H1 (cell line): ENCODE measurements at regions not wholly inside any gene's neighbourhood (a gene's known extent, or its start where the extent isn't known, plus 50 kb on each side); places are given as distances from the start of the nearest gene placed in this dataset.

Source experiments
- CTCF ChIA-PET: fragments of 300-600 bp; sonication (Branson Sonifier 250); formaldehyde crosslinking; loops from one replicate; lab custom pipeline; 2021; ENCODE audit not compliant: partially characterized antibody; lab: Charles Lee
- POLR2A ChIA-PET: fragments of 300-600 bp; sonication (Branson Sonifier 250); formaldehyde crosslinking; loops from one replicate; lab custom pipeline; 2021; ENCODE audit warnings: inconsistent platforms; ENCODE audit not compliant: partially characterized antibody; lab: Charles Lee
- DNase-seq, 2 experiments: peaks; one replicate each; pipeline versions ENCODE4 v3.0.0 to v3.0.0-alpha.2; 2010 to 2022; ENCODE audit warnings: low spot score in 2 of 2, low read depth in 1 of 2, mixed read lengths in 1 of 2
- FAIRE-seq: peaks from 2 replicates; lab custom pipeline; 2011; peaks lifted over from hg19 to GRCh38; lab: Jason Lieb, UNC
- H2AFZ ChIP-seq: 2 replicates; pipeline ENCODE4 v1.8.1; 2012; ENCODE audit warnings: low read length, inconsistent platforms
- H2AK5ac ChIP-seq: 2 replicates; pipeline ENCODE4 v1.6.1; 2013; ENCODE audit warnings: low read depth, low read length
- H2BK120ac ChIP-seq: replicated peaks from 2 replicates; pipeline ENCODE3; 2013; ENCODE audit warnings: low read depth, low read length, inconsistent platforms
- H2BK12ac ChIP-seq: 2 replicates; pipeline ENCODE4 v1.6.1; 2013; ENCODE audit warnings: low read depth, low read length
- H2BK15ac ChIP-seq: 2 replicates; pipeline ENCODE4 v1.6.1; 2013; ENCODE audit warnings: low read length
- H2BK20ac ChIP-seq: 2 replicates; pipeline ENCODE4 v1.6.1; 2013; ENCODE audit warnings: low read length
- H2BK5ac ChIP-seq: 2 replicates; pipeline ENCODE4 v1.6.1; 2013; ENCODE audit warnings: low read depth, low read length
- H3K14ac ChIP-seq: 2 replicates; pipeline ENCODE4 v1.6.1; 2013; ENCODE audit warnings: inconsistent platforms; ENCODE audit not compliant: insufficient read length
- H3K18ac ChIP-seq: 2 replicates; pipeline ENCODE4 v1.6.1; 2013; ENCODE audit warnings: low read length; ENCODE audit errors: extremely low read depth
- H3K23ac ChIP-seq: 2 replicates; pipeline ENCODE4 v1.6.1; 2013; ENCODE audit warnings: inconsistent platforms; ENCODE audit not compliant: insufficient read length
- H3K23me2 ChIP-seq: 2 replicates; pipeline ENCODE4 v1.6.1; 2013; ENCODE audit warnings: low read depth, low read length
- H3K27ac ChIP-seq: 2 replicates; pipeline ENCODE4 v1.6.1; 2011; ENCODE audit warnings: low read depth, low read length, inconsistent platforms
- H3K27me3 ChIP-seq, 4 experiments: replicated peaks in 1 of 4; 1 replicate in 1 of 4; 2 replicates in 3 of 4; pipeline versions ENCODE4 v1.6.1 to v1.8.1; 2011 to 2013; ENCODE audit warnings: low read length in 3 of 4, mild to moderate bottlenecking in 3 of 4, inconsistent platforms in 2 of 4, mixed read lengths in 2 of 4, moderate library complexity in 1 of 4; ENCODE audit not compliant: control insufficient read depth in 3 of 4, insufficient read depth in 3 of 4; ENCODE audit errors: extremely low read depth in 1 of 4
- H3K36me3 ChIP-seq, 4 experiments: 2 replicates each; pipeline versions ENCODE4 v1.6.1 to v1.8.1; 2011 to 2013; ENCODE audit warnings: mild to moderate bottlenecking in 4 of 4, low read length in 3 of 4, moderate library complexity in 2 of 4, control low read depth in 1 of 4, inconsistent platforms in 1 of 4; ENCODE audit not compliant: insufficient read depth in 4 of 4, control insufficient read depth in 2 of 4
- H3K4ac ChIP-seq: replicated peaks from 2 replicates; pipeline ENCODE3; 2013; ENCODE audit warnings: low read length, low read depth, mixed read lengths, inconsistent platforms; ENCODE audit not compliant: insufficient read length
- H3K4me1 ChIP-seq, 4 experiments: replicated peaks in 1 of 4; 1 replicate in 1 of 4; 2 replicates in 3 of 4; pipeline versions ENCODE4 v1.6.1 to v1.8.1; 2011 to 2013; ENCODE audit warnings: low read length in 3 of 4, inconsistent platforms in 2 of 4, mixed read lengths in 1 of 4; ENCODE audit not compliant: insufficient read depth in 4 of 4, control insufficient read depth in 3 of 4
- H3K4me2 ChIP-seq, 2 experiments: 2 replicates each; pipeline versions ENCODE4 v1.6.1 to v1.8.1; 2011 to 2013; ENCODE audit warnings: low read depth in 2 of 2, low read length in 2 of 2, control low read depth in 1 of 2, inconsistent platforms in 1 of 2, mild to moderate bottlenecking in 1 of 2; ENCODE audit not compliant: insufficient read depth in 1 of 2
- H3K4me3 ChIP-seq, 4 experiments: fragments of 200-600, 300-600 bp in 1 of 4; sonication (generic), shearing (Covaris generic), sonication (Bioruptor Twin) in 1 of 4; 2 replicates each; pipeline versions ENCODE4 v1.5.1 to v1.8.1; 2011 to 2016; ENCODE audit warnings: low read length in 4 of 4, low read depth in 3 of 4, control low read depth in 2 of 4, inconsistent platforms in 2 of 4, mild to moderate bottlenecking in 2 of 4, mixed read lengths in 1 of 4, moderate library complexity in 1 of 4; ENCODE audit not compliant: insufficient read depth in 2 of 4; ENCODE audit errors: extremely low read depth in 1 of 4
- H3K56ac ChIP-seq: replicated peaks from 2 replicates; pipeline ENCODE3; 2013; ENCODE audit warnings: low read depth, mild to moderate bottlenecking, mixed read lengths, low read length, inconsistent platforms; ENCODE audit not compliant: insufficient read length
- H3K79me1 ChIP-seq: 2 replicates; pipeline ENCODE4 v1.6.1; 2013; ENCODE audit warnings: low read depth, low read length, control low read depth
- H3K79me2 ChIP-seq, 2 experiments: 2 replicates each; pipeline versions ENCODE4 v1.6.1 to v1.8.1; 2012 to 2013; ENCODE audit warnings: low read length in 2 of 2, mild to moderate bottlenecking in 2 of 2, inconsistent platforms in 1 of 2; ENCODE audit not compliant: insufficient read depth in 2 of 2, control insufficient read depth in 1 of 2
- H3K9ac ChIP-seq, 4 experiments: replicated peaks in 1 of 4; 1 replicate in 1 of 4; 2 replicates in 3 of 4; pipeline versions ENCODE4 v1.6.1 to v1.8.1; 2011 to 2013; ENCODE audit warnings: low read depth in 3 of 4, low read length in 3 of 4, control low read depth in 2 of 4, mild to moderate bottlenecking in 2 of 4, moderate library complexity in 2 of 4, inconsistent platforms in 1 of 4; ENCODE audit errors: extremely low read depth in 1 of 4
- H3K9me3 ChIP-seq, 2 experiments: 2 replicates each; pipeline versions ENCODE4 v1.6.1 to v1.8.1; 2012 to 2013; ENCODE audit warnings: mild to moderate bottlenecking in 2 of 2, moderate library complexity in 2 of 2, control low read depth in 1 of 2, inconsistent platforms in 1 of 2, low read depth in 1 of 2, low read length in 1 of 2, mixed read lengths in 1 of 2; ENCODE audit not compliant: insufficient read depth in 2 of 2
- H4K20me1 ChIP-seq, 2 experiments: replicated peaks in 1 of 2; 2 replicates each; pipeline versions ENCODE3 to v1.8.1; 2011 to 2013; ENCODE audit warnings: inconsistent platforms in 2 of 2, low read length in 2 of 2, mild to moderate bottlenecking in 1 of 2; ENCODE audit not compliant: insufficient read depth in 2 of 2, control insufficient read depth in 1 of 2
- H4K5ac ChIP-seq: 2 replicates; pipeline ENCODE4 v1.6.1; 2013; ENCODE audit warnings: low read length, low read depth, mixed read lengths, inconsistent platforms; ENCODE audit not compliant: insufficient read length
- H4K8ac ChIP-seq: 2 replicates; pipeline ENCODE4 v1.8.0; 2013; ENCODE audit warnings: mild to moderate bottlenecking, moderate library complexity, low read length, inconsistent platforms; ENCODE audit not compliant: insufficient read depth; ENCODE audit errors: extremely low read depth
- H4K91ac ChIP-seq: replicated peaks from 2 replicates; pipeline ENCODE3; 2013; ENCODE audit warnings: low read length, mixed read lengths, inconsistent platforms; ENCODE audit not compliant: insufficient read length
- CBX5 ChIP-seq: fragments of 300-800, 300-1000 bp; sonication (generic); IDR thresholded peaks from 2 replicates; pipeline ENCODE4 v1.7.1; 2016; ENCODE audit warnings: antibody characterized with exemption, low read length, low read depth
- EZH2 ChIP-seq: fragments of 200-600 bp; sonication (generic); IDR thresholded peaks from 2 replicates; pipeline ENCODE4 v1.7.1; 2012; ENCODE audit warnings: low read depth, mild to moderate bottlenecking, moderate library complexity, low read length, inconsistent platforms; ENCODE audit not compliant: severe bottlenecking
- GTF2F1 ChIP-seq: IDR thresholded peaks from 2 replicates; pipeline ENCODE4 v1.6.1; 2012; ENCODE audit warnings: low read depth, low read length, improper control_type of control experiment, borderline replicate concordance
- KDM1A ChIP-seq: fragments of 200-600, 300-600 bp; sonication (generic); IDR thresholded peaks from 2 replicates; pipeline ENCODE4 v1.7.1; 2016; ENCODE audit warnings: mild to moderate bottlenecking, low read length, borderline replicate concordance
- PHF8 ChIP-seq: fragments of 200-600 bp; sonication (generic); conservative IDR thresholded peaks from 2 replicates; pipeline ENCODE4 v1.7.1; 2012; ENCODE audit warnings: low read depth, mild to moderate bottlenecking, inconsistent platforms, low read length, moderate library complexity
- RFX5 ChIP-seq: IDR thresholded peaks from 2 replicates; pipeline ENCODE4 v1.6.1; 2011; ENCODE audit warnings: low read depth, low read length, improper control_type of control experiment, borderline replicate concordance
- SIRT6 ChIP-seq: IDR thresholded peaks from one replicate; pipeline ENCODE4 v1.7.1; 2012; ENCODE audit warnings: low read length, inconsistent platforms
- SP1 ChIP-seq: IDR thresholded peaks from 2 replicates; pipeline ENCODE4 v1.6.1; 2011; ENCODE audit warnings: low read depth, low read length
- SP2 ChIP-seq: IDR thresholded peaks from 2 replicates; pipeline ENCODE4 v1.6.1; 2012; ENCODE audit warnings: mild to moderate bottlenecking, low read length, inconsistent platforms
- SP4 ChIP-seq: IDR thresholded peaks from 2 replicates; pipeline ENCODE4 v1.6.1; 2012; ENCODE audit warnings: low read length, inconsistent platforms
- SRF ChIP-seq: IDR thresholded peaks from 2 replicates; pipeline ENCODE4 v1.6.1; 2011; ENCODE audit warnings: mild to moderate bottlenecking, low read depth, low read length, moderate library complexity
- TAF1 ChIP-seq: IDR thresholded peaks from 2 replicates; pipeline ENCODE4 v1.6.1; 2011; ENCODE audit warnings: mild to moderate bottlenecking, low read depth, low read length
- TBP ChIP-seq: IDR thresholded peaks from 2 replicates; pipeline ENCODE4 v1.6.1; 2011; ENCODE audit warnings: low read depth, low read length, improper control_type of control experiment
- ZNF274 ChIP-seq: IDR thresholded peaks from 2 replicates; pipeline ENCODE4 v1.7.0; 2012; ENCODE audit warnings: low read length, borderline replicate concordance; ENCODE audit errors: extremely low read depth
- WGBS, 2 experiments: shearing (Covaris generic) in 1 of 2; methylation state at CpG; one replicate each; pipeline versions ENCODE4 v1.1.6 to v1.1.7; 2013 to 2015; ENCODE audit warnings: low lambda C conversion rate in 2 of 2, mixed read lengths in 2 of 2, inconsistent platforms in 1 of 2, low coverage in 1 of 2, missing lambda C conversion rate in 1 of 2; ENCODE audit not compliant: insufficient replicate concordance in 2 of 2, insufficient coverage in 1 of 2, insufficient read length in 1 of 2; ENCODE audit errors: extremely low coverage in 1 of 2, missing lambda C conversion rate in 1 of 2; 5-methylcytosine and 5-hydroxymethylcytosine counted together

- Histone ChIP-seq H3K14ac (no peak overlapping the region), H2BK120ac (no peak overlapping the region), H3K9ac (no peak overlapping the region), H4K8ac (no peak overlapping the region), H3K27me3 (no peaks in the 10 kb centered on the region), H2BK5ac (no peak overlapping the region), H3K9me3 (no peaks in the 10 kb centered on the region), H3K4me1 (peaks cover 0 to 2% (median 0%) of the 10 kb centered on the region in 4 experiments; a peak in 2 of 7 replicates), H3K18ac (no peak overlapping the region), H3K4ac (no peak overlapping the region), H3K4me3 (no peak overlapping the region), H4K5ac (no peak overlapping the region), H3K56ac (no peak overlapping the region), H4K20me1 (no peaks in the 10 kb centered on the region), H4K91ac (no peak overlapping the region), H3K23ac (no peak overlapping the region), H2BK15ac (no peak overlapping the region), H3K79me1 (no peaks in the 10 kb centered on the region), H3K23me2 (no peaks in the 10 kb centered on the region), H2BK12ac (no peak overlapping the region), H3K79me2 (no peaks in the 10 kb centered on the region), H3K36me3 (no peaks in the 10 kb centered on the region), H2BK20ac (no peak overlapping the region), H3K4me2 (no peak overlapping the region), H2AFZ (no peak overlapping the region), H3K27ac (no peak overlapping the region), H2AK5ac (no peak overlapping the region)
- FAIRE-seq: no peak
- DNase-seq: no peak
- TF ChIP-seq CBX5: no peak
- TF ChIP-seq EZH2: no peak
- TF ChIP-seq GTF2F1: no peak
- TF ChIP-seq SIRT6: no peak
- no peak for TF ChIP-seq RFX5
- TF ChIP-seq SP1: no peak
- TF ChIP-seq PHF8: no peak
- no peak for TF ChIP-seq ZNF274
- no peak for TF ChIP-seq KDM1A
- TF ChIP-seq SP4: no peak
- no peak for TF ChIP-seq TBP
- TF ChIP-seq SP2: no peak
- TF ChIP-seq TAF1: no peak
- no peak for TF ChIP-seq SRF
- ChIA-PET CTCF (no interaction called here), POLR2A (no interaction called here)
- 100% methylated on average over 2 of the region's 2 CpGs; no CpG with 5 or more reads in 1 of the 2 experiments for WGBS, 2 experiments
These were observed 314.9 kb downstream of the MZT1 start for GRCh38 chr13:72412481-72412880.
